ENCODE measurements at regions not wholly inside any gene's neighbourhood (a gene's known extent, or its start where the extent isn't known, plus 50 kb on each side); places are given as distances from the start of the nearest gene placed in this dataset.
"Not testable (repeated sequence)": the region's sequence is repeated elsewhere in the genome, so short reads cannot be mapped to it uniquely, and the experiment has no call there.

GRCh38 chr6:160858886-160859285 is 132.7 kb upstream of the MAP3K4 start:
- Histone ChIP-seq H3K27ac (ENCODE audit: low read length) (no peak overlapping the region), H3K4me3 (ENCODE audit: low read length) (no peak overlapping the region), H3K4me1 (ENCODE audit: control insufficient read depth, insufficient read depth, low read length) (no peaks in the 10 kb centered on the region), H3K9me3 (ENCODE audit: control insufficient read depth, insufficient read depth, low read length) (no peaks in the 10 kb centered on the region), H3K27me3 (ENCODE audit: control insufficient read depth, insufficient read depth, low read length) (no peaks in the 10 kb centered on the region), H3K36me3 (ENCODE audit: control insufficient read depth, insufficient read depth, low read length) (no peaks in the 10 kb centered on the region; the same call in 1 of the 2 replicates)
- WGBS (ENCODE audit: insufficient coverage, insufficient read length), result no CpG with 5 or more reads among the region's 3 CpGs
- no peak for DNase-seq (ENCODE audit: low read depth, low spot score)

GRCh38 chr6:160859822-160860221 is 131.7 kb upstream of the MAP3K4 start:
- Histone ChIP-seq H3K4me3 (ENCODE audit: low read length) (no peak overlapping the region), H3K9me3 (ENCODE audit: control insufficient read depth, insufficient read depth, low read length) (no peaks in the 10 kb centered on the region)
- DNase-seq (ENCODE audit: low read depth, low spot score), result no peak

GRCh38 chr6:160861824-160862223 is 129.7 kb upstream of the MAP3K4 start:
- WGBS (ENCODE audit: insufficient coverage, insufficient read length), result no CpG with 5 or more reads among the region's 4 CpGs
- Histone ChIP-seq H3K9me3 (ENCODE audit: control insufficient read depth, insufficient read depth, low read length) (no peaks in the 10 kb centered on the region), H3K4me1 (ENCODE audit: control insufficient read depth, insufficient read depth, low read length) (no peaks in the 10 kb centered on the region), H3K27me3 (ENCODE audit: control insufficient read depth, insufficient read depth, low read length) (no peaks in the 10 kb centered on the region), H3K36me3 (ENCODE audit: control insufficient read depth, insufficient read depth, low read length) (no peaks in the 10 kb centered on the region; the same call in 1 of the 2 replicates), H3K27ac (ENCODE audit: low read length) (no peak overlapping the region), H3K4me3 (ENCODE audit: low read length) (no peak overlapping the region)
- DNase-seq (ENCODE audit: low read depth, low spot score), result no peak

More at GRCh38 chr6:160859822-160860221, 131.7 kb upstream of the MAP3K4 start:
- no peaks in the 10 kb centered on the region for H3K4me1 ChIP-seq (ENCODE audit: control insufficient read depth, insufficient read depth, low read length)
- no peaks in the 10 kb centered on the region for H3K27me3 ChIP-seq (ENCODE audit: control insufficient read depth, insufficient read depth, low read length)
- H3K36me3 ChIP-seq (ENCODE audit: control insufficient read depth, insufficient read depth, low read length), result no peaks in the 10 kb centered on the region; the same call in 1 of the 2 replicates
- no CpG with 5 or more reads among the region's 9 CpGs for WGBS (ENCODE audit: insufficient coverage, insufficient read length)
- H3K27ac ChIP-seq (ENCODE audit: low read length), result no peak overlapping the region

- Histone ChIP-seq H3K9me3 (ENCODE audit: control insufficient read depth, insufficient read depth, low read length) (no peaks in the 10 kb centered on the region), H3K4me3 (ENCODE audit: low read length) (no peak overlapping the region), H3K4me1 (ENCODE audit: control insufficient read depth, insufficient read depth, low read length) (no peaks in the 10 kb centered on the region), H3K36me3 (ENCODE audit: control insufficient read depth, insufficient read depth, low read length) (no peaks in the 10 kb centered on the region; the same call in 1 of the 2 replicates), H3K27ac (ENCODE audit: low read length) (no peak overlapping the region), H3K27me3 (ENCODE audit: control insufficient read depth, insufficient read depth, low read length) (no peaks in the 10 kb centered on the region)
- no CpG with 5 or more reads among the region's 18 CpGs for WGBS (ENCODE audit: insufficient coverage, insufficient read length)
- no peak for DNase-seq (ENCODE audit: low read depth, low spot score)
These were observed 127.8 kb upstream of the MAP3K4 start for GRCh38 chr6:160863782-160864181.

- no peaks in the 10 kb centered on the region for H3K9me3 ChIP-seq (ENCODE audit: control insufficient read depth, insufficient read depth, low read length)
- H3K36me3 ChIP-seq (ENCODE audit: control insufficient read depth, insufficient read depth, low read length), result no peaks in the 10 kb centered on the region
- no peak overlapping the region for H3K27ac ChIP-seq (ENCODE audit: low read length)
- no peaks in the 10 kb centered on the region for H3K4me1 ChIP-seq (ENCODE audit: control insufficient read depth, insufficient read depth, low read length)
- no peak overlapping the region for H3K4me3 ChIP-seq (ENCODE audit: low read length)
- no peak for DNase-seq (ENCODE audit: low read depth, low spot score)
- H3K27me3 ChIP-seq (ENCODE audit: control insufficient read depth, insufficient read depth, low read length), result no peaks in the 10 kb centered on the region
- WGBS (ENCODE audit: insufficient coverage, insufficient read length), result no CpG with 5 or more reads among the region's 1 CpG
These were observed 120.2 kb upstream of the MAP3K4 start for GRCh38 chr6:160871320-160871719.

- H3K9me3 ChIP-seq (ENCODE audit: control insufficient read depth, insufficient read depth, low read length), result no peaks in the 10 kb centered on the region
- no peak overlapping the region for H3K4me3 ChIP-seq (ENCODE audit: low read length)
- no CpG with 5 or more reads among the region's 2 CpGs for WGBS (ENCODE audit: insufficient coverage, insufficient read length)
- H3K4me1 ChIP-seq (ENCODE audit: control insufficient read depth, insufficient read depth, low read length), result peaks cover 8% of the 10 kb centered on the region
- no peaks in the 10 kb centered on the region for H3K36me3 ChIP-seq (ENCODE audit: control insufficient read depth, insufficient read depth, low read length)
- H3K27me3 ChIP-seq (ENCODE audit: control insufficient read depth, insufficient read depth, low read length), result no peaks in the 10 kb centered on the region
- no peak overlapping the region for H3K27ac ChIP-seq (ENCODE audit: low read length)
- DNase-seq (ENCODE audit: low read depth, low spot score), result no peak
These were observed 110.3 kb upstream of the MAP3K4 start for GRCh38 chr6:160881148-160881808.

GRCh38 chr6:160882006-160882405 is 109.6 kb upstream of the MAP3K4 start:
- H3K9me3 ChIP-seq (ENCODE audit: control insufficient read depth, insufficient read depth, low read length), result no peaks in the 10 kb centered on the region
- no CpG with 5 or more reads among the region's 2 CpGs for WGBS (ENCODE audit: insufficient coverage, insufficient read length)
- no peaks in the 10 kb centered on the region for H3K36me3 ChIP-seq (ENCODE audit: control insufficient read depth, insufficient read depth, low read length)

GRCh38 chr6:160882791-160883279 is 108.7 kb upstream of the MAP3K4 start:
- no CpG with 5 or more reads among the region's 5 CpGs for WGBS (ENCODE audit: insufficient coverage, insufficient read length)
- Histone ChIP-seq H3K4me3 (ENCODE audit: low read length) (no peak overlapping the region), H3K27ac (ENCODE audit: low read length) (no peak overlapping the region), H3K36me3 (ENCODE audit: control insufficient read depth, insufficient read depth, low read length) (no peaks in the 10 kb centered on the region), H3K27me3 (ENCODE audit: control insufficient read depth, insufficient read depth, low read length) (no peaks in the 10 kb centered on the region), H3K9me3 (ENCODE audit: control insufficient read depth, insufficient read depth, low read length) (no peaks in the 10 kb centered on the region), H3K4me1 (ENCODE audit: control insufficient read depth, insufficient read depth, low read length) (no peaks in the 10 kb centered on the region; the same call in 1 of the 2 replicates)
- no peak for DNase-seq (ENCODE audit: low read depth, low spot score)

More at GRCh38 chr6:160882006-160882405, 109.6 kb upstream of the MAP3K4 start:
- Histone ChIP-seq H3K27me3 (ENCODE audit: control insufficient read depth, insufficient read depth, low read length) (no peaks in the 10 kb centered on the region), H3K4me3 (ENCODE audit: low read length) (no peak overlapping the region), H3K4me1 (ENCODE audit: control insufficient read depth, insufficient read depth, low read length) (peaks cover 4% of the 10 kb centered on the region), H3K27ac (ENCODE audit: low read length) (no peak overlapping the region)
- DNase-seq (ENCODE audit: low read depth, low spot score), result no peak

GRCh38 chr6:160883560-160883959 is 108.0 kb upstream of the MAP3K4 start:
- no peak overlapping the region for H3K4me3 ChIP-seq (ENCODE audit: low read length)
- no peak for DNase-seq (ENCODE audit: low read depth, low spot score)
- no peaks in the 10 kb centered on the region for H3K9me3 ChIP-seq (ENCODE audit: control insufficient read depth, insufficient read depth, low read length)
- no peak overlapping the region for H3K27ac ChIP-seq (ENCODE audit: low read length)
- WGBS (ENCODE audit: insufficient coverage, insufficient read length), result no CpG with 5 or more reads among the region's 2 CpGs
- no peaks in the 10 kb centered on the region for H3K36me3 ChIP-seq (ENCODE audit: control insufficient read depth, insufficient read depth, low read length)
- H3K4me1 ChIP-seq (ENCODE audit: control insufficient read depth, insufficient read depth, low read length), result no peaks in the 10 kb centered on the region; the same call in 1 of the 2 replicates
- H3K27me3 ChIP-seq (ENCODE audit: control insufficient read depth, insufficient read depth, low read length), result no peaks in the 10 kb centered on the region

- Histone ChIP-seq H3K4me1 (ENCODE audit: control insufficient read depth, insufficient read depth, low read length) (no peaks in the 10 kb centered on the region; the same call in 1 of the 2 replicates), H3K27ac (ENCODE audit: low read length) (no peak overlapping the region), H3K4me3 (ENCODE audit: low read length) (no peak overlapping the region), H3K27me3 (ENCODE audit: control insufficient read depth, insufficient read depth, low read length) (no peaks in the 10 kb centered on the region), H3K36me3 (ENCODE audit: control insufficient read depth, insufficient read depth, low read length) (no peaks in the 10 kb centered on the region), H3K9me3 (ENCODE audit: control insufficient read depth, insufficient read depth, low read length) (no peaks in the 10 kb centered on the region)
- WGBS (ENCODE audit: insufficient coverage, insufficient read length), result no CpG with 5 or more reads among the region's 4 CpGs
- DNase-seq (ENCODE audit: low read depth, low spot score), result no peak
These were observed 107.6 kb upstream of the MAP3K4 start for GRCh38 chr6:160883999-160884398.

- not testable (repeated sequence) for H3K9me3 ChIP-seq (ENCODE audit: control insufficient read depth, insufficient read depth, low read length); H3K4me3 ChIP-seq (ENCODE audit: low read length); H3K4me1 ChIP-seq (ENCODE audit: control insufficient read depth, insufficient read depth, low read length); H3K27me3 ChIP-seq (ENCODE audit: control insufficient read depth, insufficient read depth, low read length); H3K27ac ChIP-seq (ENCODE audit: low read length); H3K36me3 ChIP-seq (ENCODE audit: control insufficient read depth, insufficient read depth, low read length); DNase-seq (ENCODE audit: low read depth, low spot score)
- no CpG with 5 or more reads among the region's 1 CpG for WGBS (ENCODE audit: insufficient coverage, insufficient read length)
These were observed 102.4 kb upstream of the MAP3K4 start for GRCh38 chr6:160889148-160889547.
